NT2/D1 (cell line): ENCODE measurements at regions not wholly inside any gene's neighbourhood (a gene's known extent, or its start where the extent isn't known, plus 50 kb on each side); places are given as distances from the start of the nearest gene placed in this dataset.

Experiments
- DNase-seq: peaks from one replicate; pipeline ENCODE4 v3.0.0-alpha.2; 2011; ENCODE audit warnings: low read depth, low spot score
- H3K27me3 ChIP-seq: 2 replicates; pipeline ENCODE4 v1.6.0; 2011; ENCODE audit warnings: mild to moderate bottlenecking; ENCODE audit not compliant: insufficient read length, insufficient read depth
- H3K36me3 ChIP-seq: 2 replicates; pipeline ENCODE4 v1.6.1; 2011; ENCODE audit warnings: mild to moderate bottlenecking, low read length, mixed read lengths; ENCODE audit not compliant: insufficient read depth, insufficient read length
- H3K4me1 ChIP-seq: 2 replicates; pipeline ENCODE4 v1.5.1; 2011; ENCODE audit not compliant: insufficient read depth, insufficient read length
- H3K4me3 ChIP-seq: 2 replicates; pipeline ENCODE4 v1.5.1; 2011; ENCODE audit warnings: low read depth; ENCODE audit not compliant: insufficient read length
- H3K9ac ChIP-seq: 2 replicates; pipeline ENCODE4 v1.6.0; 2011; ENCODE audit warnings: low read depth; ENCODE audit not compliant: insufficient read length
- H3K9me3 ChIP-seq: 2 replicates; pipeline ENCODE4 v1.5.1; 2011; ENCODE audit warnings: mild to moderate bottlenecking, low read length; ENCODE audit not compliant: insufficient read depth
- SUZ12 ChIP-seq: IDR thresholded peaks from 2 replicates; pipeline ENCODE4 v1.6.1; 2011; ENCODE audit not compliant: insufficient read length, insufficient read depth; ENCODE audit errors: extremely low read depth
- YY1 ChIP-seq: IDR thresholded peaks from 2 replicates; pipeline ENCODE4 v1.6.1; 2011; ENCODE audit not compliant: insufficient read length, insufficient read depth
- ZNF274 ChIP-seq: IDR thresholded peaks from 2 replicates; pipeline ENCODE4 v1.6.1; 2011; ENCODE audit warnings: mild to moderate bottlenecking, low read depth, low read length

DNA sequence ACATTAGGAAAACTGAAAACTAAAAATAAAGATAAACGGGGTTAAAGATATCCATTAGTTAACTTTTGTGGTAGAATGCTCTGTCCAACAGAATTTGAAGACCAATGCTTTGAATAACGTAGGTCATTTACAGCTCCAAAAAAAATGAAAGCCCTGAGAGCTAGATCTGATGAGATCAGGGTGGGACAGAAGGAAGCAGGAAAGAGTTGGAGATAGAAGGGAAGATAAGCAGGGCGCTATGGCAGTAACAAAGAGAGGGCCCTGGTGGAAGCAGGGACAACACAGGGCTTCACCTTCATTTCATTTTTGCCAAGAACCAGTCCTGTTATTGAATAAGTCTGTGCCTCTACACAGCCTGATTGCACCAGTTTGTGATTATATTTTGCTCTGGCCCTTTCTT is 51.0 kb upstream of the RGS8 start:
- Histone ChIP-seq H3K27me3 (no peaks in the 10 kb centered on the region), H3K9me3 (peaks cover 11% of the 10 kb centered on the region), H3K4me3 (no peak overlapping the region), H3K4me1 (peaks cover 5% of the 10 kb centered on the region), H3K9ac (no peak overlapping the region), H3K36me3 (no peaks in the 10 kb centered on the region)
- no peak for DNase-seq
- TF ChIP-seq YY1 (no peak), ZNF274 (no peak), SUZ12 (no peak)

DNA sequence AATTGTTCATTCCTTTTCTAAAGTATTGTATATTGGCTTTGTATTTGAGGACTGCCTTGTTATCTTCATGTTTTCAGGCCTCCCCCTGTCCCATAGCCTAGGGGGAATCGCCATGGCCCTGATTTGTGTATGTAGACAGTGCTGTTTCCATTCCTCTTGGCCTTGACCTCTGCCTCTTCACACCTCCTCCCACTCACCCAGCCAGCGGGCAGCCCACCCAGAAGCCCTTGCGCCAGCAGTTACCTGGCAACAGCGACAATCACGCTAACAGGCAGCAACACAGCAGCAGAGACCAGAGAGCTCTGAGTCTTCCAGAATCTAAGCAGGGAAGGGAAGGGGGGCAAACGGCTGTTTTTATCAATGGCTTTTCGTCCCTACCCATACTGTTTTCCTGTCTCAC is 50.0 kb upstream of the NPL start:
- DNase-seq, result peak; percentile 48
- no peak overlapping the region for H3K4me3 ChIP-seq
- H3K9ac ChIP-seq, result no peak overlapping the region
- no peak for TF ChIP-seq YY1
- no peak for TF ChIP-seq SUZ12
- no peak for TF ChIP-seq ZNF274
- H3K36me3 ChIP-seq, result no peaks in the 10 kb centered on the region
- H3K27me3 ChIP-seq, result no peaks in the 10 kb centered on the region
- peaks cover 5% of the 10 kb centered on the region for H3K4me1 ChIP-seq
- peaks cover 19% of the 10 kb centered on the region for H3K9me3 ChIP-seq
